ENCODE measurements at regions not wholly inside any gene's neighbourhood (a gene's known extent, or its start where the extent isn't known, plus 50 kb on each side); places are given as distances from the start of the nearest gene placed in this dataset.

DNA sequence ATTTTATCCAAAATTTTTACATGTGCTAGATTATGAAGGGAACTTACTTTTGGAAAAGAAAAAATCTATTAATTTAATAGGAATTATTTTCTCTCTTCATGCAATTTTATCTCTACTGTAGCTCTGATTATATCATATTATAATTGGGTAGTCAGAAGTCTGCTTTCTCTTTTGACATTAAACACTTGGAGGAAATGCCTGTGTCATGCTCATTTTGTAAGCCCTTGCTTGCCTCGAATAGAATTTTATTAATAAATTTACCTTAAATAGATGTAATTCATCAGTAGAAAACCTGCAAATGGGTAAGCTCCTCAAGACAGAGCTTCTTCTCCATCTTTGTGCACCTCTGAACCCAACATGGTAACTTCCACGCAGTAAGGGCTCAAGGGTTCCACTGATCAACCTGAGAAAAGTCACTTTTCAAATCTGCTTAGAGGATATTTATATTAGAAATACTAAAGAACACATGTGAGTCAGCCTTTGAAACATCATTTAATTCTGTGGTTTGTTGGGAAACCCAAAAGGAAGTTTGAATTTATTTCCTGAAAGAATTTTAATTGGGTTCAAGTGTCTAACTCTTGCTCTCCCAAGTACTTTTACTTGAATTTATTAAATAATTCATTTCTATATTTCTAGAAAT lies 266.0 kb downstream of the ALDH8A1 start:
- Histone ChIP-seq H3K36me3 (no peaks in the 10 kb centered on the region), H3K9me3 (no peaks in the 10 kb centered on the region), H3K27ac (no peak overlapping the region), H3K27me3 (replicated peaks in 1 of 7) (peaks cover 0 to 4% (median 0%) of the 10 kb centered on the region in 7 donors), H3K4me3 (no peak overlapping the region), H3K4me1 (no peaks in the 10 kb centered on the region)
- TF ChIP-seq, protein P1, sequence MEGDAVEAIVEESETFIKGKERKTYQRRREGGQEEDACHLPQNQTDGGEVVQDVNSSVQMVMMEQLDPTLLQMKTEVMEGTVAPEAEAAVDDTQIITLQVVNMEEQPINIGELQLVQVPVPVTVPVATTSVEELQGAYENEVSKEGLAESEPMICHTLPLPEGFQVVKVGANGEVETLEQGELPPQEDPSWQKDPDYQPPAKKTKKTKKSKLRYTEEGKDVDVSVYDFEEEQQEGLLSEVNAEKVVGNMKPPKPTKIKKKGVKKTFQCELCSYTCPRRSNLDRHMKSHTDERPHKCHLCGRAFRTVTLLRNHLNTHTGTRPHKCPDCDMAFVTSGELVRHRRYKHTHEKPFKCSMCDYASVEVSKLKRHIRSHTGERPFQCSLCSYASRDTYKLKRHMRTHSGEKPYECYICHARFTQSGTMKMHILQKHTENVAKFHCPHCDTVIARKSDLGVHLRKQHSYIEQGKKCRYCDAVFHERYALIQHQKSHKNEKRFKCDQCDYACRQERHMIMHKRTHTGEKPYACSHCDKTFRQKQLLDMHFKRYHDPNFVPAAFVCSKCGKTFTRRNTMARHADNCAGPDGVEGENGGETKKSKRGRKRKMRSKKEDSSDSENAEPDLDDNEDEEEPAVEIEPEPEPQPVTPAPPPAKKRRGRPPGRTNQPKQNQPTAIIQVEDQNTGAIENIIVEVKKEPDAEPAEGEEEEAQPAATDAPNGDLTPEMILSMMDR (IDR thresholded peaks at IDR 0.05 in 8 of 11, conservative IDR thresholded peaks at IDR 0.05 in 3 of 11), result no peak
- TF ChIP-seq POLR2A (IDR thresholded peaks at IDR 0.05) (no peak), POLR2AphosphoS5 (IDR thresholded peaks at IDR 0.05) (no peak)
- DNase-seq, result no peak
- intact Hi-C loops (cut with DNase I; ENCODE audit: low total_unique reads), result no loop called here
- WGBS, 5 donors, result 52 to 63% (median 61%) methylated on average over 2 of the region's 2 CpGs

DNA sequence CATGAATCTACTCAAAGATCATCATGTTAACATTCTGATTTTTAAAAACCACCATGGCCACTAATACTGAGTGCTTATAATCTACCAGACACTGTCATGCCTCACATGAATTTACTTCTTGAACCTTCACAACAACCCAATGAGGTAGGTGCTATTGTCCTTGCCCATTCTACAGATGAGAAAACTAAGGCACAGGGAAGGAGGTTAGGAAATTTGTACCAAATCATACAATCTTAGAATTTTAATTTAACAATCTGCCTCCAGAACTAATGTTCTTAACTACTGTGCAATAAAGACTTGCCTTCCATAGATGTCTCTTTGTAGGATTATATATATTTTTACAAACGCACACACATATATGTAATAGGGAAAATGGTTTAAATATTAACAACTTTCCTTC lies 269.5 kb downstream of the ALDH8A1 start:
- H3K4me3 ChIP-seq, result no peak overlapping the region
- intact Hi-C loops (cut with DNase I; ENCODE audit: low total_unique reads), result no loop called here
- no peaks in the 10 kb centered on the region for H3K36me3 ChIP-seq
- H3K27ac ChIP-seq, result no peak overlapping the region
- H3K27me3 ChIP-seq (replicated peaks in 1 of 7), result no peaks in the 10 kb centered on the region
- WGBS, 5 donors, result 93 to 96% (median 95%) methylated on average over 1 of the region's 1 CpG
- H3K4me1 ChIP-seq, result no peaks in the 10 kb centered on the region
- TF ChIP-seq, protein P1 (IDR thresholded peaks at IDR 0.05 in 8 of 11, conservative IDR thresholded peaks at IDR 0.05 in 3 of 11), result no peak
- no peak for TF ChIP-seq POLR2AphosphoS5 (IDR thresholded peaks at IDR 0.05)
- TF ChIP-seq POLR2A (IDR thresholded peaks at IDR 0.05), result no peak
- no peaks in the 10 kb centered on the region for H3K9me3 ChIP-seq
- no peak for DNase-seq

DNA sequence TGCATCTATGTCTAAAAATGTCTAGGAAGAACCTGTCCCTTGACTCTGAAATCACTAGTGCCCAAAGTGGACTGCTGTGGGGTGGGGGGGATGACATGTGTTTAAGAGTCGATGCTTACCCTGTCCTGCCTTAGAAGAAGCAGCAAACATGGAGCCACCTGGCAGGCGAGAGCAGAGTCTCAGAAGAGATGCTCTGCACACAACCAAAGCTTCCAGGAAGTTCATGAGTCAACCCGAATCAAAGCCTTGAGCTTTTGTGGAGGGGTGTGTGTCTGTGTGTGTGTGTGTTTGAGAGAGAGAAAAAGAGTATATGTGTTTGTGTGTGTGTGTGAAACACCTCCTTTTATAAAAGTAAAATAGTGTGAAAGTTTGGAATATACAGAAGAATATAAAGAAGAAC lies 269.9 kb downstream of the ALDH8A1 start:
- H3K36me3 ChIP-seq, result no peaks in the 10 kb centered on the region
- WGBS, 5 donors, result 75 to 87% (median 81%) methylated on average over 3 of the region's 3 CpGs
- TF ChIP-seq, protein P1 (IDR thresholded peaks at IDR 0.05 in 8 of 11, conservative IDR thresholded peaks at IDR 0.05 in 3 of 11), result no peak
- TF ChIP-seq POLR2AphosphoS5 (IDR thresholded peaks at IDR 0.05) (no peak), POLR2A (IDR thresholded peaks at IDR 0.05) (no peak)
- no peak for DNase-seq
- H3K4me3 ChIP-seq, result no peak overlapping the region
- no peaks in the 10 kb centered on the region for H3K9me3 ChIP-seq
- H3K27ac ChIP-seq, result no peak overlapping the region
- intact Hi-C loops (cut with DNase I; ENCODE audit: low total_unique reads), result no loop called here
- no peaks in the 10 kb centered on the region for H3K4me1 ChIP-seq
- H3K27me3 ChIP-seq (replicated peaks in 1 of 7), result no peaks in the 10 kb centered on the region

DNA sequence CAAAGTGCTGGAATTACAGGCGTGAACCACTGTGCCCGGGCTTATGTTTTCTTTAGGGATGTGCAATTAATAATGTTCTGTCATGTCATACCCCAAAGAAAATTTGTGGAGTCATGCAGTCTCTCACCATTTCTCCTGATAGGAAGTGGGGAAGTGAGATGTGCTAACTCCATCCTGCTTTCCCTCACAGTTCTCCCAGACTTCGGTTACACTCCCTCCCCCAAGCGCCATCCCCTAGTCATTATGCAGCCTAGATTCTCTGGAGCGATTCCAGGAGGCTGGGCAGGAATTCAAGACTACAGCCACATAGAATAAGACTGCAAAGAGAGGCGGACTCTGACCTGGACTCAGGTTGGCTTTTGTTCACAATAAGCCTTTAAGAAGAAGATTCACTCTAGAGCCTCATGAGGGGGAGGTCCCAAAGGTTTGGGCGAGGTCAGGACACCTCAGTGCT lies 271.4 kb downstream of the ALDH8A1 start:
- Histone ChIP-seq H3K27me3 (replicated peaks in 1 of 7) (no peaks in the 10 kb centered on the region), H3K4me3 (no peak overlapping the region), H3K27ac (no peak overlapping the region), H3K9me3 (no peaks in the 10 kb centered on the region), H3K36me3 (no peaks in the 10 kb centered on the region), H3K4me1 (no peaks in the 10 kb centered on the region)
- intact Hi-C loops (cut with DNase I; ENCODE audit: low total_unique reads), result no loop called here
- WGBS, 5 donors, result 73 to 84% (median 78%) methylated on average over 7 of the region's 7 CpGs
- DNase-seq, result no peak
- TF ChIP-seq, protein P1 (IDR thresholded peaks at IDR 0.05 in 8 of 11, conservative IDR thresholded peaks at IDR 0.05 in 3 of 11), result no peak
- TF ChIP-seq POLR2A (IDR thresholded peaks at IDR 0.05) (no peak), POLR2AphosphoS5 (IDR thresholded peaks at IDR 0.05) (no peak)

Data from spleen (tissue), 11 donors.